HG02642 (cell line): ENCODE measurements at regions not wholly inside any gene's neighbourhood (a gene's known extent, or its start where the extent isn't known, plus 50 kb on each side); places are given as distances from the start of the nearest gene placed in this dataset.

Source experiments
- ATAC-seq: cut with Tn5 transposase; IDR thresholded peaks from one replicate; pipeline ENCODE4 v1.9.1; 2021; ENCODE audit warnings: mild to moderate bottlenecking; ENCODE audit not compliant: unreplicated experiment, poor library complexity

GRCh38 chr20:10769700-10770099, 95.9 kb upstream of the JAG1 start:
- no peak for ATAC-seq

GRCh38 chr20:10770753-10771152, 97.0 kb upstream of the JAG1 start:
- ATAC-seq: no peak

GRCh38 chr20:10771435-10772140, 97.8 kb upstream of the JAG1 start:
- ATAC-seq: no peak

- no peak for ATAC-seq
Observed at GRCh38 chr20:10774357-10774943, 100.7 kb upstream of the JAG1 start.

- no peak for ATAC-seq
Observed at GRCh38 chr20:10777710-10778109, 103.9 kb upstream of the JAG1 start.

GRCh38 chr20:10779911-10780310, 106.1 kb upstream of the JAG1 start:
- ATAC-seq: no peak

GRCh38 chr20:10780901-10781300, 107.1 kb upstream of the JAG1 start:
- ATAC-seq: no peak

- no peak for ATAC-seq
Observed at GRCh38 chr20:10781526-10781925, 107.7 kb upstream of the JAG1 start.

- ATAC-seq: no peak
Observed at GRCh38 chr20:10783707-10784553, 110.1 kb upstream of the JAG1 start.

- no peak for ATAC-seq
Observed at GRCh38 chr20:10784554-10785183, 110.9 kb upstream of the JAG1 start.

GRCh38 chr20:10786678-10787077, 112.9 kb upstream of the JAG1 start:
- ATAC-seq: no peak

GRCh38 chr20:10788055-10788454, 114.3 kb upstream of the JAG1 start:
- ATAC-seq: no peak

GRCh38 chr20:10788877-10789276, 115.1 kb upstream of the JAG1 start:
- no peak for ATAC-seq

GRCh38 chr20:10789386-10789785, 115.6 kb upstream of the JAG1 start:
- ATAC-seq: no peak

GRCh38 chr20:10790013-10790412, 116.2 kb upstream of the JAG1 start:
- no peak for ATAC-seq

- ATAC-seq: no peak
Observed at GRCh38 chr20:10792291-10792690, 118.5 kb upstream of the JAG1 start.

GRCh38 chr20:10793766-10794165, 120.0 kb upstream of the JAG1 start:
- no peak for ATAC-seq

- no peak for ATAC-seq
Observed at GRCh38 chr20:10794765-10795164, 121.0 kb upstream of the JAG1 start.

- no peak for ATAC-seq
Observed at GRCh38 chr20:10795286-10796026, 121.7 kb upstream of the JAG1 start.

GRCh38 chr20:10798811-10799210, 125.0 kb upstream of the JAG1 start:
- no peak for ATAC-seq
